GM12864 (cell line): ENCODE measurements at regions not wholly inside any gene's neighbourhood (a gene's known extent, or its start where the extent isn't known, plus 50 kb on each side); places are given as distances from the start of the nearest gene placed in this dataset.

Experiments
- DNase-seq: peaks from one replicate; pipeline ENCODE4 v3.0.0-alpha.2; 2011; ENCODE audit warnings: low read depth
- H3K4me3 ChIP-seq: 2 replicates; pipeline ENCODE4 v1.5.1; 2011; ENCODE audit warnings: mild to moderate bottlenecking, low read depth, low read length, control low read depth
- CTCF ChIP-seq: IDR thresholded peaks from 2 replicates; pipeline ENCODE4 v1.5.1; 2011; ENCODE audit warnings: low read depth, mild to moderate bottlenecking, moderate library complexity, low read length, control low read depth, inconsistent platforms; ENCODE audit errors: missing control alignments

GRCh38 chr9:105069285-105069684 is 141.3 kb upstream of the ABCA1 start:
- no peak for TF ChIP-seq CTCF
- no peak for DNase-seq
- no peak overlapping the region for H3K4me3 ChIP-seq

GRCh38 chr9:105069696-105070095 is 141.7 kb upstream of the ABCA1 start:
- no peak overlapping the region for H3K4me3 ChIP-seq
- DNase-seq: no peak
- TF ChIP-seq CTCF: no peak

- no peak for TF ChIP-seq CTCF
- DNase-seq: no peak
- no peak overlapping the region for H3K4me3 ChIP-seq
These were observed 142.2 kb upstream of the ABCA1 start for GRCh38 chr9:105070176-105070575.

GRCh38 chr9:105072476-105072875 is 144.5 kb upstream of the ABCA1 start:
- DNase-seq: no peak
- TF ChIP-seq CTCF: no peak
- no peak overlapping the region for H3K4me3 ChIP-seq

- no peak for DNase-seq
- TF ChIP-seq CTCF: no peak
- no peak overlapping the region for H3K4me3 ChIP-seq
These were observed 145.2 kb upstream of the ABCA1 start for GRCh38 chr9:105073147-105073546.

- H3K4me3 ChIP-seq: no peak overlapping the region
- no peak for TF ChIP-seq CTCF
- no peak for DNase-seq
These were observed 146.5 kb upstream of the ABCA1 start for GRCh38 chr9:105074491-105074890.

GRCh38 chr9:105076729-105077128 is 148.8 kb upstream of the ABCA1 start:
- no peak for TF ChIP-seq CTCF
- no peak for DNase-seq
- H3K4me3 ChIP-seq: no peak overlapping the region
